ENCODE measurements at regions not wholly inside any gene's neighbourhood (a gene's known extent, or its start where the extent isn't known, plus 50 kb on each side); places are given as distances from the start of the nearest gene placed in this dataset.

DNA sequence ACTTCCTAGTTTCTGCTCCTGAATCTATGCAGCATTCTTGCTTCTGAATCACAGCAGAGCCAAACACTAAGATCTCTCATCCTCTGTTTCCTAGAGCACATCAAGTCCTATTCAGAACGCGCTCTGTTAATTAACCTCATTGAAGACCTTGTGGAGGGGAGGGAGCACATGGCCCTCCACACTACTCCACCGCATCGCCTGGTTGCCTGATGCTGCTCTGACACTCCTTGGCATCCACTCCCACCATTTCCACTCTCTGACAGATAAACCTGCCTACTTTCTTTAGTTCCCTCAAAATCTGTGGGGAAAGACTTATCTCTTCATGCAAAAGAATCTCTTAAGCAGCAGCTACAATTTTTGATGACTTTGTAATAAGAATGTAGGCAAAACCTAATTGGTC, 802.3 kb upstream of the GYPC start (continued):
- TF ChIP-seq, protein P1, sequence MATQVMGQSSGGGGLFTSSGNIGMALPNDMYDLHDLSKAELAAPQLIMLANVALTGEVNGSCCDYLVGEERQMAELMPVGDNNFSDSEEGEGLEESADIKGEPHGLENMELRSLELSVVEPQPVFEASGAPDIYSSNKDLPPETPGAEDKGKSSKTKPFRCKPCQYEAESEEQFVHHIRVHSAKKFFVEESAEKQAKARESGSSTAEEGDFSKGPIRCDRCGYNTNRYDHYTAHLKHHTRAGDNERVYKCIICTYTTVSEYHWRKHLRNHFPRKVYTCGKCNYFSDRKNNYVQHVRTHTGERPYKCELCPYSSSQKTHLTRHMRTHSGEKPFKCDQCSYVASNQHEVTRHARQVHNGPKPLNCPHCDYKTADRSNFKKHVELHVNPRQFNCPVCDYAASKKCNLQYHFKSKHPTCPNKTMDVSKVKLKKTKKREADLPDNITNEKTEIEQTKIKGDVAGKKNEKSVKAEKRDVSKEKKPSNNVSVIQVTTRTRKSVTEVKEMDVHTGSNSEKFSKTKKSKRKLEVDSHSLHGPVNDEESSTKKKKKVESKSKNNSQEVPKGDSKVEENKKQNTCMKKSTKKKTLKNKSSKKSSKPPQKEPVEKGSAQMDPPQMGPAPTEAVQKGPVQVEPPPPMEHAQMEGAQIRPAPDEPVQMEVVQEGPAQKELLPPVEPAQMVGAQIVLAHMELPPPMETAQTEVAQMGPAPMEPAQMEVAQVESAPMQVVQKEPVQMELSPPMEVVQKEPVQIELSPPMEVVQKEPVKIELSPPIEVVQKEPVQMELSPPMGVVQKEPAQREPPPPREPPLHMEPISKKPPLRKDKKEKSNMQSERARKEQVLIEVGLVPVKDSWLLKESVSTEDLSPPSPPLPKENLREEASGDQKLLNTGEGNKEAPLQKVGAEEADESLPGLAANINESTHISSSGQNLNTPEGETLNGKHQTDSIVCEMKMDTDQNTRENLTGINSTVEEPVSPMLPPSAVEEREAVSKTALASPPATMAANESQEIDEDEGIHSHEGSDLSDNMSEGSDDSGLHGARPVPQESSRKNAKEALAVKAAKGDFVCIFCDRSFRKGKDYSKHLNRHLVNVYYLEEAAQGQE (IDR thresholded peaks at IDR 0.05) = no peak
- no peak for TF ChIP-seq HNF4G (IDR thresholded peaks at IDR 0.05)
- no peak for TF ChIP-seq RXRA (IDR thresholded peaks at IDR 0.05)
- no peak for TF ChIP-seq HNF4A (conservative IDR thresholded peaks at IDR 0.05)
- TF ChIP-seq, protein P2, sequence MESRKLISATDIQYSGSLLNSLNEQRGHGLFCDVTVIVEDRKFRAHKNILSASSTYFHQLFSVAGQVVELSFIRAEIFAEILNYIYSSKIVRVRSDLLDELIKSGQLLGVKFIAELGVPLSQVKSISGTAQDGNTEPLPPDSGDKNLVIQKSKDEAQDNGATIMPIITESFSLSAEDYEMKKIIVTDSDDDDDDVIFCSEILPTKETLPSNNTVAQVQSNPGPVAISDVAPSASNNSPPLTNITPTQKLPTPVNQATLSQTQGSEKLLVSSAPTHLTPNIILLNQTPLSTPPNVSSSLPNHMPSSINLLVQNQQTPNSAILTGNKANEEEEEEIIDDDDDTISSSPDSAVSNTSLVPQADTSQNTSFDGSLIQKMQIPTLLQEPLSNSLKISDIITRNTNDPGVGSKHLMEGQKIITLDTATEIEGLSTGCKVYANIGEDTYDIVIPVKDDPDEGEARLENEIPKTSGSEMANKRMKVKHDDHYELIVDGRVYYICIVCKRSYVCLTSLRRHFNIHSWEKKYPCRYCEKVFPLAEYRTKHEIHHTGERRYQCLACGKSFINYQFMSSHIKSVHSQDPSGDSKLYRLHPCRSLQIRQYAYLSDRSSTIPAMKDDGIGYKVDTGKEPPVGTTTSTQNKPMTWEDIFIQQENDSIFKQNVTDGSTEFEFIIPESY (IDR thresholded peaks at IDR 0.05) = no peak
- no peak for TF ChIP-seq GABPA (IDR thresholded peaks at IDR 0.05 in 1 of 2, conservative IDR thresholded peaks at IDR 0.05 in 1 of 2)

DNA sequence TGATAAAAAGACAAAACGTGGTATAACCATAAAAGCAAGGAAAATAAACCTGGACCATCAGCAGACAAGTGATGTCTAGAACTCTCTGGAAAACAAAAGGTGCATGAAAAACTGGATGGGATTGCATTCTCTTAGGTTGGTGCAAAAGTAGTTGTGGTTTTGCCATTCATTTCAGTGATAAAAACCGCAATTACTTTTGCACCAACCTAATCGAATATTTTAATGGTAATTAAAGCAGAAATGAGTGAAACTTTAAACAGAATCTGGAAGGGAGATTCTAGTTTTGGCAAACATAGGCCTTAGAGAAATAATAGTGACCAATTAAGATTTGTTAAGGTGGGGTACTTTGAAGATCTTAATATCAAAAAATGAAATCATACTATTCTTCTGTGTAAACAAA, 800.8 kb upstream of the GYPC start:
- H3K27ac ChIP-seq (ENCODE audit: low read depth in 1 of 2, low read length in 2 of 2) = no peak overlapping the region
- H3K9me3 ChIP-seq (ENCODE audit: control insufficient read depth in 4 of 4, low read length in 3 of 4) = no peaks in the 10 kb centered on the region
- no peaks in the 10 kb centered on the region for H3K27me3 ChIP-seq (ENCODE audit: control insufficient read depth in 4 of 4, insufficient read depth in 4 of 4, low read length in 3 of 4)
- H3K9ac ChIP-seq (ENCODE audit: low read depth in 1 of 2, low read length in 2 of 2) = no peak overlapping the region
- H3K4me3 ChIP-seq (ENCODE audit: low read depth in 1 of 3, low read length in 3 of 3) = no peak overlapping the region
- no peak for DNase-seq (ENCODE audit: low spot score)
- WGBS = 68% methylated on average over 3 of the region's 3 CpGs
- H3K36me3 ChIP-seq (ENCODE audit: control insufficient read depth in 4 of 4, insufficient read depth in 3 of 4, low read depth in 1 of 4, low read length in 3 of 4) = no peaks in the 10 kb centered on the region
- TF ChIP-seq, protein P3, sequence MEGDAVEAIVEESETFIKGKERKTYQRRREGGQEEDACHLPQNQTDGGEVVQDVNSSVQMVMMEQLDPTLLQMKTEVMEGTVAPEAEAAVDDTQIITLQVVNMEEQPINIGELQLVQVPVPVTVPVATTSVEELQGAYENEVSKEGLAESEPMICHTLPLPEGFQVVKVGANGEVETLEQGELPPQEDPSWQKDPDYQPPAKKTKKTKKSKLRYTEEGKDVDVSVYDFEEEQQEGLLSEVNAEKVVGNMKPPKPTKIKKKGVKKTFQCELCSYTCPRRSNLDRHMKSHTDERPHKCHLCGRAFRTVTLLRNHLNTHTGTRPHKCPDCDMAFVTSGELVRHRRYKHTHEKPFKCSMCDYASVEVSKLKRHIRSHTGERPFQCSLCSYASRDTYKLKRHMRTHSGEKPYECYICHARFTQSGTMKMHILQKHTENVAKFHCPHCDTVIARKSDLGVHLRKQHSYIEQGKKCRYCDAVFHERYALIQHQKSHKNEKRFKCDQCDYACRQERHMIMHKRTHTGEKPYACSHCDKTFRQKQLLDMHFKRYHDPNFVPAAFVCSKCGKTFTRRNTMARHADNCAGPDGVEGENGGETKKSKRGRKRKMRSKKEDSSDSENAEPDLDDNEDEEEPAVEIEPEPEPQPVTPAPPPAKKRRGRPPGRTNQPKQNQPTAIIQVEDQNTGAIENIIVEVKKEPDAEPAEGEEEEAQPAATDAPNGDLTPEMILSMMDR (IDR thresholded peaks at IDR 0.05; ENCODE audit: low read depth, low read length, missing input control) = no peak
- TF ChIP-seq, protein P4, sequence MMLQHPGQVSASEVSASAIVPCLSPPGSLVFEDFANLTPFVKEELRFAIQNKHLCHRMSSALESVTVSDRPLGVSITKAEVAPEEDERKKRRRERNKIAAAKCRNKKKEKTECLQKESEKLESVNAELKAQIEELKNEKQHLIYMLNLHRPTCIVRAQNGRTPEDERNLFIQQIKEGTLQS (IDR thresholded peaks at IDR 0.05) = no peak
- TF ChIP-seq HNF4A (conservative IDR thresholded peaks at IDR 0.05) (no peak), NR2F2 (IDR thresholded peaks at IDR 0.05) (no peak), RXRA (IDR thresholded peaks at IDR 0.05) (no peak), FOXA2 (IDR thresholded peaks at IDR 0.05) (no peak), GABPA (IDR thresholded peaks at IDR 0.05 in 1 of 2, conservative IDR thresholded peaks at IDR 0.05 in 1 of 2) (no peak), SP1 (IDR thresholded peaks at IDR 0.05) (no peak), RAD21 (IDR thresholded peaks at IDR 0.05) (no peak), JUND (IDR thresholded peaks at IDR 0.05) (no peak), HNF4G (IDR thresholded peaks at IDR 0.05) (no peak), EGR1 (IDR thresholded peaks at IDR 0.05; ENCODE audit: low read depth in 2 of 2) (no peak), YY1 (IDR thresholded peaks at IDR 0.05) (no peak), TAF1 (conservative IDR thresholded peaks at IDR 0.05) (no peak), FOXA1 (IDR thresholded peaks at IDR 0.05) (no peak)
- TF ChIP-seq, protein P2 (IDR thresholded peaks at IDR 0.05) = no peak
- TF ChIP-seq, protein P5, sequence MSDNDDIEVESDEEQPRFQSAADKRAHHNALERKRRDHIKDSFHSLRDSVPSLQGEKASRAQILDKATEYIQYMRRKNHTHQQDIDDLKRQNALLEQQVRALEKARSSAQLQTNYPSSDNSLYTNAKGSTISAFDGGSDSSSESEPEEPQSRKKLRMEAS (IDR thresholded peaks at IDR 0.05) = no peak
- TF ChIP-seq, protein P1 (IDR thresholded peaks at IDR 0.05) = no peak
- H3K4me1 ChIP-seq (ENCODE audit: control insufficient read depth in 4 of 4, insufficient read depth in 4 of 4, low read length in 3 of 4) = no peaks in the 10 kb centered on the region
